Activated T-cell treated with anti-CD3 and anti-CD28 coated beads, Interleukin-2, amount 50 U/mL, for 24 hours (primary cell): ENCODE measurements at regions not wholly inside any gene's neighbourhood (a gene's known extent, or its start where the extent isn't known, plus 50 kb on each side); places are given as distances from the start of the nearest gene placed in this dataset.

Experiments used
- DNase-seq: peaks from one replicate; pipeline ENCODE4 v3.0.0-alpha.2; 2020
- H3K27ac Mint-ChIP-seq: 2 replicates; pipeline ENCODE4 v1.8.0; 2020; ENCODE audit warnings: mild to moderate bottlenecking, mixed read lengths
- H3K27me3 Mint-ChIP-seq: 2 replicates; pipeline ENCODE4 v1.8.0; 2020; ENCODE audit warnings: mixed read lengths
- H3K36me3 Mint-ChIP-seq: 2 replicates; pipeline ENCODE4 v1.8.0; 2020; ENCODE audit warnings: low read depth, mixed read lengths
- H3K4me1 Mint-ChIP-seq: 2 replicates; pipeline ENCODE4 v1.8.0; 2020; ENCODE audit warnings: low read depth, mixed read lengths
- H3K4me3 Mint-ChIP-seq: 2 replicates; pipeline ENCODE4 v1.8.0; 2020; ENCODE audit warnings: mild to moderate bottlenecking, moderate library complexity, mixed read lengths
- H3K9me3 Mint-ChIP-seq: 2 replicates; pipeline ENCODE4 v1.8.0; 2020; ENCODE audit warnings: mixed read lengths

DNA sequence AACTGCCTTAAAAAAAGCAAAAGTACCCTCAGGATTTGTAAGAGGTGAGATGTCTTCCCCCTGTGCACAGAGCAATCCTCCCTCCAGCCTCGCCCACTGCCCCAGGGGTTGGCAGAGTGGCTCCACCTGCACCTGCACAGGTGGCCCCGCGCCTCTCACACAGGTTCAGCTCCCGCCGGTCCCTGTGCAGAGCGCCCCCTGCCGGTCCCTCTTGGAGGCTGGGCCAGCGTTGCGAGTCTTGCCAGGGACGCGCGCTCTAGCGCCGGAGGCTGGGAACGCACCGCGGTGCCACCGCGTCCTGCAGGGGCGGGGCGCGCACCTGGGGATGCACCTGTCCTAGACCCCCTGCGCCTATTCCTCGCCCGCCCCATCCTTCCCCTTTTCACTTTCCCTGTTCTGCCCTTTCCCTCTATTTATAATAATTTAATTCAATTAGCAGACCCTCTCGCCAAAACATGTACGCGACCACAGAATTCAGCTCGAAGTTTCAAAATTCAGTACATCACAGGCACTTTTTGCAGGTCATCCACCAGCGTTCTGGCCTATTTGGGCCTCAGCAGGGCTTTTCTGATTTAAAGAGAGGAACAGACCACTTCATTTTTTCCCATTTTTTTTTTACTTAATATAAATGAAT lies 618.6 kb downstream of the AACS start:
- Mint-ChIP-seq H3K27ac (no peak overlapping the region), H3K9me3 (peaks cover 2% of the 10 kb centered on the region), H3K4me1 (no peaks in the 10 kb centered on the region), H3K4me3 (no peak overlapping the region), H3K36me3 (no peaks in the 10 kb centered on the region), H3K27me3 (peaks cover 8% of the 10 kb centered on the region)
- DNase-seq: peak; percentile 30

GRCh38 chr12:125684968-125685790 lies 619.9 kb downstream of the AACS start:
- peaks cover 8% of the 10 kb centered on the region for H3K27me3 Mint-ChIP-seq
- H3K36me3 Mint-ChIP-seq: no peaks in the 10 kb centered on the region
- no peak overlapping the region for H3K4me3 Mint-ChIP-seq
- no peak for DNase-seq
- no peak overlapping the region for H3K27ac Mint-ChIP-seq
- H3K4me1 Mint-ChIP-seq: no peaks in the 10 kb centered on the region
- H3K9me3 Mint-ChIP-seq: peaks cover 2% of the 10 kb centered on the region

DNA sequence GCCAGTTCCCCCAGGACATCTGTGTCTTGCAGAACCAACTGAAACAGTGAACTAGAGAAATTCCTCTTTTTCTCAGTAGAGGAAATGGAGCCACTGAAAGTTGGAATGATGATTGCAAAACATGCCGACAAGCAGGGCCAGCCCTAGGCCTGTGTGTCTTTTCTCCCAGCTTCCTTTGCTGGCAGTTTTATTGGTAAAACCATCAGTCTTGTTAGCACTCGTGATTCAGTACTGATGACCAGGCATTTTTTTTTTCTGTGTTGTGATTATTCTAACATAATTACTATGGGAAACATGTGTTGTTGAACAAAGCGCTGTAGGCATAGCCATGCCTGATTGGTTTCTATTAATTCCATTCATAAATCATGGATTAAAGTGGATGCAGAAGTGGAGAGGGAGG lies 620.7 kb downstream of the AACS start:
- no peaks in the 10 kb centered on the region for H3K9me3 Mint-ChIP-seq
- no peak overlapping the region for H3K27ac Mint-ChIP-seq
- DNase-seq: no peak
- no peaks in the 10 kb centered on the region for H3K4me1 Mint-ChIP-seq
- H3K36me3 Mint-ChIP-seq: no peaks in the 10 kb centered on the region
- H3K27me3 Mint-ChIP-seq: peaks cover 8% of the 10 kb centered on the region
- no peak overlapping the region for H3K4me3 Mint-ChIP-seq

GRCh38 chr12:125687403-125687802 lies 622.2 kb downstream of the AACS start:
- H3K36me3 Mint-ChIP-seq: no peaks in the 10 kb centered on the region

GRCh38 chr12:125687820-125688219 lies 622.6 kb downstream of the AACS start:
- DNase-seq: no peak
- Mint-ChIP-seq H3K4me1 (no peaks in the 10 kb centered on the region), H3K36me3 (no peaks in the 10 kb centered on the region), H3K9me3 (no peaks in the 10 kb centered on the region), H3K27ac (no peak overlapping the region), H3K27me3 (peaks cover 8% of the 10 kb centered on the region), H3K4me3 (no peak overlapping the region)

More at GRCh38 chr12:125687403-125687802, 622.2 kb downstream of the AACS start:
- H3K4me3 Mint-ChIP-seq: no peak overlapping the region
- no peaks in the 10 kb centered on the region for H3K4me1 Mint-ChIP-seq
- H3K27ac Mint-ChIP-seq: no peak overlapping the region
- H3K9me3 Mint-ChIP-seq: no peaks in the 10 kb centered on the region
- DNase-seq: no peak
- peaks cover 8% of the 10 kb centered on the region for H3K27me3 Mint-ChIP-seq

- no peaks in the 10 kb centered on the region for H3K4me1 Mint-ChIP-seq
- H3K27me3 Mint-ChIP-seq: peaks cover 8% of the 10 kb centered on the region
- no peak for DNase-seq
- no peak overlapping the region for H3K27ac Mint-ChIP-seq
- no peak overlapping the region for H3K4me3 Mint-ChIP-seq
- no peaks in the 10 kb centered on the region for H3K9me3 Mint-ChIP-seq
- H3K36me3 Mint-ChIP-seq: no peaks in the 10 kb centered on the region
Observed at GRCh38 chr12:125688223-125688622, 623.0 kb downstream of the AACS start.

DNA sequence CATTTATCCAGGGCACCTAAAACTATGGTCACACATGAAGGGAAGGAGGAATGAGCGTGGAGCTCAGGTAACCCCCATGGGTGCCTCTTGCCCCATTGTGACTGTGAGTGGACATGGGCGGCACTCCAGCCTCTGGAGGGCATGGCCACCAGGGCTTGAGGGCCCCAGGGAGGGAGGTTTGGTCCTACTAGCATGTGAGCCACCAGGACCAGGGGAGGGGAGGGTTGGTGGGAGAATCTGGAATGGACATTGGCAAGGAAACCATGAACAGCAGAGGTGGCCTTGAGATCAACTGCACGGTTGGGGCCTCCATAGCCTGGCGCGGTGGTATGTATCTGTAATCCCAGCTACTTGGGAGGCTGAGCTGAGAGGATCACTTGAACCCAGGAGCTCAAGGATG lies 623.6 kb downstream of the AACS start:
- Mint-ChIP-seq H3K9me3 (no peaks in the 10 kb centered on the region), H3K27ac (no peak overlapping the region), H3K27me3 (peaks cover 8% of the 10 kb centered on the region), H3K36me3 (no peaks in the 10 kb centered on the region), H3K4me1 (no peaks in the 10 kb centered on the region), H3K4me3 (no peak overlapping the region)
- DNase-seq: no peak

DNA sequence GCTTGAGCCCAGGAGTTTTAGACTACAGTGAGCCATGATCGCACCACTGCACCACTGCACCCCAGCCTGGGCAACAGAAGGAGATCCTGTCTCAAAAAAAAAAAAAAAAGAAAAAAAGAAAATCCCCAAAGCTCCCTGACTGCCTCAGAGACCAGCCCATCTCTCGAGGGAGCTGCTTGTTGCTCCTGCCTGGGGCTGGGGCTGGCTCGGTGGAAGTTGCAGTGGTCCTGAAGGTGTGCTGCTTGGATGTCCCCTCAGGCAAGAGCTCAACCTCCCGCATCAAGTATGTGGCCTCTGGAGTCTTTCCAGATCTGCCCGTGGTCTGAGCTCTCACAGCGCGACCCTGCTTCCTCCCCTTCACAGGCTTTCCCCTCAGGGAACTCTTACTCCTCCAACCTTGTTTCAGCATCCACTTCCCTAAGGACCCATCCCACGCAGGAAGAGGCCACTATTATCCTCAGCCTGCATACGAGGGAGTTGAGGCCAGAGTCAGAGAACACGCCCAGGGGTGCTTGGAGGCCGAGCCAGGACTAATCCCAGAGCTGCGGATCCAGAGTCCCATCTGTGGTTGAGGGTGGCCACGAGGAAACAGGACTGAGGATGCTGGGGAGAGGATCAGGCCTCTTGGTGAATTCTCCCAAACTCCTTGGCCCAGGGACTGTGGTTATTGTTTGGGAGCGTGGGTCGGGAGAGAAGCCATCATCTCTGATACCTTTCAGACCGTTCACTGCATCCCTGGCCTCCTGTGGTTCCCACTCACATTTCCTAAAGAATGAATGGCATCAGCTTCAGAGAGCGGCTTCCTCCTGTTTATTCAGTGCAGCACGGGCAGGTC lies 624.6 kb downstream of the AACS start:
- Mint-ChIP-seq H3K27me3 (peaks cover 3% of the 10 kb centered on the region), H3K4me1 (no peaks in the 10 kb centered on the region), H3K4me3 (no peak overlapping the region), H3K9me3 (no peaks in the 10 kb centered on the region), H3K36me3 (no peaks in the 10 kb centered on the region), H3K27ac (no peak overlapping the region)
- DNase-seq: no peak

DNA sequence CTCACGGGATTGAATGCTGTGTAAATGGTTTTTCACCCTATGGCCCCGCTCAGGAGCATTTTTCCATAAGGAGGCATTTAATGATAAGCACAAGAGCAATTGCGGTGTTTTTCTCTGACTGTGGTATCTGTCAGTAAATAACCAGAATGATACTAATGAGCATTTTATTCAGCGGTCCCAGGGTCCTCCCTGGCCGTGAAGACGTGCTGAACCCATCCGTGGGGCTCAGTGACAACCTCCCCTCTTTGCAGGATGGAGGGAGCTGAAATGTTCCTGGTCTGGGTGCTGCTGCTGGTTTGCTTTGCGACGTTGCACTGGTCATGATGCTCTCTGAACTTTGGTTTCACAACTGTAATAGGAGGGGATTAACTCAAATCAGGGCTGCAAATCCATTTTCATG lies 625.6 kb downstream of the AACS start:
- no peak for DNase-seq
- Mint-ChIP-seq H3K27me3 (no peaks in the 10 kb centered on the region), H3K9me3 (no peaks in the 10 kb centered on the region), H3K27ac (no peak overlapping the region), H3K4me1 (no peaks in the 10 kb centered on the region), H3K4me3 (no peak overlapping the region), H3K36me3 (no peaks in the 10 kb centered on the region)

- no peaks in the 10 kb centered on the region for H3K9me3 Mint-ChIP-seq
- H3K36me3 Mint-ChIP-seq: no peaks in the 10 kb centered on the region
- H3K27ac Mint-ChIP-seq: no peak overlapping the region
- H3K27me3 Mint-ChIP-seq: no peaks in the 10 kb centered on the region
- DNase-seq: no peak
- H3K4me1 Mint-ChIP-seq: no peaks in the 10 kb centered on the region
- H3K4me3 Mint-ChIP-seq: no peak overlapping the region
Observed at GRCh38 chr12:125696054-125696453, 630.8 kb downstream of the AACS start.

DNA sequence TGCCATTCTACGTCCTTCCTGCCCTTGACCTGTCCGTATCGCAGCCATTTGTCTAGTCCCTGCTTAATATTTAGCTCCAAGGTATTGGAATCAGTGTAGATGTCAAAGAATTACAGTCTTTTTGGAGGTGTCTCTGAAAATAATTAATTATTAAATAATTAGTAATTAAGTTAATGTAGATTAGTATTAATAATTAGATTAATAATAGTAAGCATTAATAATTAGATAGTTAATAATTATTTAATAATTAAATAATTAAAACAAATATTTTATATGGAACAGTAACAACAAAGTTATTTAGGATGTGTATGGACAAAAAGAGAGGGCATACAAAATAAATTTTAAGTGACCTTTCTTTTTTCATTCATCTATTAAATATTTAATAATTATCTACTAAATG lies 639.6 kb downstream of the AACS start:
- H3K36me3 Mint-ChIP-seq: no peaks in the 10 kb centered on the region
- peaks cover 4% of the 10 kb centered on the region for H3K9me3 Mint-ChIP-seq
- H3K27ac Mint-ChIP-seq: no peak overlapping the region
- no peak overlapping the region for H3K4me3 Mint-ChIP-seq
- no peaks in the 10 kb centered on the region for H3K27me3 Mint-ChIP-seq
- no peaks in the 10 kb centered on the region for H3K4me1 Mint-ChIP-seq
- DNase-seq: no peak

DNA sequence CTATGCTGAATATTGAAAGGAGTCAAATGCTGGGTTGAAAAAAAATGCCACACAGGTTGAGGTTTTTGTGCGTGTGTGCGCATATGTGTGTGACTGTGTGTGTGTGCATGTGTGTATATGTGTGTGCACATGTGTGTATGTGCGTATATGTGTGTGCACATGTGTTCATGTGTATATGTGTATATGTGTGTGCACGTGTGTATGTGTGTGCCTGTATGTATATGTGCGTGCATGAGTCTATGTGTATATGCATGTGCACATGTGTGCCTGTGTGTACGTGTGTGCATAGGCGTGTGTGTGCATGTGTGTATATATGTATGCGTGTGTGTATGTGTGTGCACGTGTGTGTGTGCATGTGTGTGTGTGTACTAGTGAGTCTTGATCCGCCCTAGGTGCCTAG lies 655.7 kb downstream of the AACS start:
- Mint-ChIP-seq H3K27me3 (no peaks in the 10 kb centered on the region), H3K27ac (no peak overlapping the region), H3K4me3 (no peak overlapping the region), H3K9me3 (peaks cover 18% of the 10 kb centered on the region), H3K36me3 (no peaks in the 10 kb centered on the region), H3K4me1 (no peaks in the 10 kb centered on the region)
- no peak for DNase-seq

DNA sequence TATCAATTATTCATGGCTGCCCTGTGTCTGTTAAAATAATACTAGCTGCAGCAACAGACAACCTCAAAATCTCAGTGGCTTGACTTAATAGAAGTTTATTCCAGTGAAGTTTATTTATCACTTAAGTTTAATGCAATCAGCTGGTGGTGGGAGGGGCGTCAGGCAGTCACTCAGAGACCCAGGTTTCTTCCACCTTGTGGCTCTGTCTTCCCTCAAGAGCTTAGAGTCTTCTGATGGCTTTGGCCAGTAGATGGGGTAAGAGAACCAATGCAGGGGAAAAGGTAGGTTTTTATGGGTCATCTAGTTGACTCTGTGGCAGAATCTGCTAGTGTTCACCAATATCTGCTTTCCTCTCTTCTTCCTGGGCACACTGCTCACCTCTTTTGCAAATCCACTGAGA lies 668.9 kb downstream of the AACS start:
- no peaks in the 10 kb centered on the region for H3K27me3 Mint-ChIP-seq
- H3K27ac Mint-ChIP-seq: no peak overlapping the region
- no peak overlapping the region for H3K4me3 Mint-ChIP-seq
- H3K9me3 Mint-ChIP-seq: peaks cover 25% of the 10 kb centered on the region
- H3K36me3 Mint-ChIP-seq: no peaks in the 10 kb centered on the region
- no peaks in the 10 kb centered on the region for H3K4me1 Mint-ChIP-seq
- no peak for DNase-seq

DNA sequence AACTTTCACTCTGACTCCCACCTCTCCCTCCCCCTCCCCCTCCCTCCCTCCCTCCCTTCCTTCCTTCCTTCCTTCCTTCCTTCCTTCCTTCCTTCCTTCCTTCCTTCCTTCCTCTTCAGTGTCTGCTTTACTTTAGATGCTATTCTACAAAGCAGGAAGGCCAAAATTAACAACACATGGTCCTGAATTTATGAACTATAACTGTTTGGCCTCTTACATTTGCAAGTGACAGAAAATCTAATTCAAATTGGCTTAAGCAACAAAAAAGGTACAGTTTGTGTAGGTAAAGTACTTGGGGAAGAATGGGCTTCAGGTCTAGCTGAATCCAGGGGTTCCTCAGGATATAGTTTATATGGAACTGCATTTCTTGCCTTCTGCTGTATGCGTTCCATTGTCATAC lies 673.0 kb downstream of the AACS start:
- DNase-seq: no peak
- no peaks in the 10 kb centered on the region for H3K36me3 Mint-ChIP-seq
- no peak overlapping the region for H3K4me3 Mint-ChIP-seq
- peaks cover 27% of the 10 kb centered on the region for H3K9me3 Mint-ChIP-seq
- H3K4me1 Mint-ChIP-seq: no peaks in the 10 kb centered on the region
- no peak overlapping the region for H3K27ac Mint-ChIP-seq
- H3K27me3 Mint-ChIP-seq: no peaks in the 10 kb centered on the region

DNA sequence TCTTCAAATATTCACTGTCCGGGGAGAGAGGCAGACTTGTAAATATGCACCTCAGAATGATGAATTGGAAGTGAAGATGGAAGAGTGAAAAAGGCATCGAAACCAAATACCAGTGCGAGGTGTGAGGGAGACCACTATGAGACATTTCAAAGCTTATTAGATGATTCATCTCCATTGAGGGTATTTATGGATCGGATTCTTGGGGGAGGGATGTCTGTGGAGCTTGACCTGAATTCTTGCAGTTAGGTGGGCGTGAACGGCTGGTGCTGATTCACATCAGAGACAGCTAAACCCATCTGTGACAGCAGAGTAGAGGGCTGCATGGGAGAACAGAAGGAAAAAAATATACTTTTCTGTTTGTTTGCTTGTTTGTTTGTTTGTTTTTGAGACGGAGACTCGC lies 677.2 kb downstream of the AACS start:
- no peaks in the 10 kb centered on the region for H3K36me3 Mint-ChIP-seq
- no peaks in the 10 kb centered on the region for H3K27me3 Mint-ChIP-seq
- H3K9me3 Mint-ChIP-seq: peaks cover 10% of the 10 kb centered on the region
- H3K27ac Mint-ChIP-seq: no peak overlapping the region
- DNase-seq: no peak
- H3K4me3 Mint-ChIP-seq: no peak overlapping the region
- no peaks in the 10 kb centered on the region for H3K4me1 Mint-ChIP-seq
